Tibial nerve (tissue), 4 donors: ENCODE measurements at regions not wholly inside any gene's neighbourhood (a gene's known extent, or its start where the extent isn't known, plus 50 kb on each side); places are given as distances from the start of the nearest gene placed in this dataset.

Experiments
- CTCF ChIP-seq, 5 experiments: fragments of 200-600 bp in 3 of 5; fragments of 450-650 bp in 2 of 5; sonication (generic) in 3 of 5; IDR thresholded peaks; one replicate each; pipeline ENCODE4 v1.5.1; 2016 to 2019; ENCODE audit warnings: antibody characterized with exemption in 5 of 5, mild to moderate bottlenecking in 3 of 5, moderate library complexity in 2 of 5
- EP300 ChIP-seq, 2 donors: sonication (generic); formaldehyde crosslinking; IDR thresholded peaks; one replicate each; pipeline ENCODE4 v1.6.1; 2017; ENCODE audit warnings: antibody characterized with exemption in 2 of 2, mild to moderate bottlenecking in 1 of 2
- POLR2A ChIP-seq, 2 donors: fragments of 450-650 bp; IDR thresholded peaks; one replicate each; pipeline ENCODE4 v1.6.1; 2017; ENCODE audit warnings: antibody characterized with exemption in 2 of 2, mild to moderate bottlenecking in 2 of 2, moderate library complexity in 2 of 2

GRCh38 chr11:95308512-95309035 is 77.6 kb upstream of the SESN3 start:
- TF ChIP-seq POLR2A (IDR thresholded peaks at IDR 0.05) (no peak), CTCF (IDR thresholded peaks at IDR 0.05) (no peak), EP300 (IDR thresholded peaks at IDR 0.05) (no peak)
